ENCODE measurements at regions not wholly inside any gene's neighbourhood (a gene's known extent, or its start where the extent isn't known, plus 50 kb on each side); places are given as distances from the start of the nearest gene placed in this dataset.

DNA sequence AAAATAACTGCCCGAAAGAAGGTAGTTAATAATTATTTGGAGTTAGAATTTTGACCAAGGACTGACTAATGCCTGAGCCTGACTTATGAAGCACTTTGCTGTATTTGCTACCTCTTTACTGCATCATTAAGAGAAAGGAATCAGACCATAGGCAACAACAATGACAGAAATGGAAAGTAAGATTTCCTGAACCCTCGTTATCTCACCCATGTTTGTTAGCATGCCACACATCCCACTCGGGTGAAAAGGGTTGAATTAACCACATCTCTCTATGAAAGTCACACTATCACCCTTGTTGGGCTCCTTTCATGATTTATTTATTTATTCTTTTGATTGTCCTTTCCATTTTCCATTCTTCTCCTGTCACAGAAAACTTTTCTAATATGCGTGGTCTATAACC, 59.6 kb downstream of the OLIG3 start:
- ATAC-seq (no peak), DNase-seq (no peak)
- intact Hi-C loops (cut with DNase I, micrococcal nuclease) = no loop called here

DNA sequence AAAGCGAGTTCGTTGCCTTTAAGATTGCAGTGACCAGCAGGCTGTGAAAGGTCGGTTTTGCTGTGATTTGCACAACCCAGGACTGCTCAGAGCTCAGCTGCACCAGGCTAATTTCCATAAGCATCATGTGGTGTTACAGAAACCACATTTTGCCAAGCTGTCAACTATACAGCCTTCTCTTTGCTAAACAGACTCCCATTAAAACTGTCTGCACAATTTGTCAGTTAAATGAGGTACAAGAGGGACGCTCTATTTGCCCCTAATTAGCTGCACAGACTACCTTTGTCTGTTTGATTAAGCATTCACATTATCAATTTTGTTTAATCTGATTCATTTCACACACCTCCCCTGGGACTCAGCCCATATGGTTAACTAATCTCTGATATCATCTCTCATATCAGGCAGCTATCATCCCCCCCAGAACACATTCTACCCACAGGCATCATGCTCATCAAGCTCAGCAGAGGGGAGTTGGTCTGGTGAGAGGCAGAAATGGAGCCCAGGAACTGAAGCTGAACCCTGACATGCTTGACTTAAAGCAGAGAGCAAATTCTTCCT, 62.1 kb downstream of the OLIG3 start:
- ATAC-seq (no peak), DNase-seq (no peak)
- intact Hi-C loops (cut with DNase I, micrococcal nuclease) = no loop called here

DNA sequence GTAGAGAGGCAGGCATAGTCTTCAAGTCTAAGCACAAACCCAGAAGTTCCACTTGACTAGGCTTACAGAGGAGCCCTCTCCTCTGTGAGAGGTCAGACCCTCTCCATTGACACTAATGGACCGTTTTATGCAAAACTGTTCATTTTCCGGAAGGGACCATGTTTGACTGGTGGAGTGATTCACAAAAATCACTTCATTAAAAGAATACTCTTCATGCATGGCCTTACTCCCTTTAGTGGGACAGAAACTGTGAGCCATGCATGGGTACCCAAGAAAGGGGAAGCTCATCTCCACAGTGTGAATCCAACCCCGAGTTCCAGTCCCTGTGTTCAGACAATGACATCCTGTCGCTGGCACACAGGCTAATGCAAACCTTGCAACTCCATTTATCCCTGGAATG, 63.2 kb downstream of the OLIG3 start:
- DNase-seq = no peak
- no peak for ATAC-seq
- intact Hi-C loops (cut with DNase I, micrococcal nuclease) = no loop called here

DNA sequence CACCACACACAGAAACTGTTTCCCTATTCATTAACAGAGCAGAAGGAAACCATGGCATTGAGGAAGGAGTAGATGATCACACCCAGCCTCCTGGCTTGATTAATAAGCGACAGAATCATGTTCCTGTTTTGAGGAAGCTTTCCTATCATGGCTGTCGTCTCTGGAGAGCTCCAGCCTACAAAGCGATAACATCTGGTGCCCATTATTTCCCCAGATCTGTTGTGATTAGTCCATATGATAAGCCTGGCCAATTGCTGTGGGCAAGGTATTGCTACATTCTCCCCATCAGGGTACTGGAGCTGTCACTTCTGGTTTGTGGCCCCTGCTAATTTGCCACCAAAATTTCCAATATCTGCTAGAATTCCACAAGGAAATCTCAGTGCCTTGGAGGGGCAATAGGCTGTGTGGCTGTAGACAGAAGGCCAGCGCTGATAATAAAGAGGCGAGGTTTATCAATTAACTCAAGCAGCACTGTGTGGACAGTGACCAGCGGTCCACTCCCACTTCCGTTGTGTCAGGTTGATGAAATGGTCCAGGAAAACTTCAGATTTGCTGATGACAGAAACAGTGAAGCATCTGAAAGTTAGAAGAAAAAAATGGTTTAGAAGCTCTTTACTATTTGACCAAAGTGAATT, 66.4 kb downstream of the OLIG3 start:
- ATAC-seq = no peak
- intact Hi-C loops (cut with DNase I, micrococcal nuclease) = no loop called here
- no peak for DNase-seq

DNA sequence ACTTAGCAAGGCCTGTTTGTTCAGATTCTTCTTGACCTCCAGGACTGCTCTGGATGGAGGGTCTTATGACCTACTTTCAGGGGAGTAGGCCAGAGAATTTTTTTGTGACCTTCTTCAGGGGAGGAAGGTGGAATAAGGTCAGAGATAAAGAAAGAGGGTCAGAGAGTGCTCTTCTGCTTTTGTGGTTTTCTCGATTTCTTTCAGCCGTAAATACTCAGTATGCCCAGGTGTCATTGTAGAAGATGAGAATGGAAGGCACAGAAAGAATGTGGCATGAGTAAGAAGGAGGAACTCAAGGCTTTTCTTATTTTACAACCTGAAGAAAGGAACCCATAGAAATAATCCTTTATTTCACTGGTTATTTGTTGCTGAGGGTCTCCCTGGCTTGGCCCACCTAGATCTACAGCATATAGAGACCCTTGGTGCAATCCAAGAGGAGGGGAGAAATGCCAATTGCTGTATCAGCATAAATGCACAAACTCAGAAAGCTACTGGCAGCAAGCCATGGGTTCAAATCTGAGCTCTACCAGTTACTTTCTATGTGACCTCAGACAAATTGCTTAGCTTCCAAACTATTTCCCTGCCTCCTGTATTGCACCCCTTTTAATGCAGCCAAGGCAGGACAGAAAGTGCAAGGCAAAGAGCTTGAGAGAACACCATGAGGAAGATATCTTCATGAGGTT, 68.0 kb downstream of the OLIG3 start:
- DNase-seq = no peak
- ATAC-seq = no peak
- intact Hi-C loops (cut with DNase I, micrococcal nuclease) = no loop called here

DNA sequence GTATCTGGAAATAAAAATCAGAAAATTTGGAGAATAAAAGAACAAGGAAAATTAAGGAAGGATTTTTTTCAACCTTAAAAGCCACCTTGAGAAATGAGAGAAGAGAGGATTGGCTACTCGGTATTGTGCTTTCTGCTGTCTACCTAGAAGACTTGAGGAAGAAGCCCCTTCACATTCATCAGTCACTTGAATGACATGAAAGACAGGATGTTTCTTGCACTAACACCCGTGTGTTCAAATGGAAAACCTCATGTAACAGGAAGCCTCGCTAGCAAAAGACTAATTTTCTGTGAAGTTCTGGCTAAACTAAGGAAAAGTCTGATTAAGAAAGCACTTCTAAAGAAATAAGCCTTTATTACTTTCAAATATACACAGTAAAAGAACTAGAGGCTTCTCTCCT, 69.9 kb downstream of the OLIG3 start:
- intact Hi-C loops (cut with DNase I, micrococcal nuclease) = no loop called here
- no peak for DNase-seq
- ATAC-seq = no peak

DNA sequence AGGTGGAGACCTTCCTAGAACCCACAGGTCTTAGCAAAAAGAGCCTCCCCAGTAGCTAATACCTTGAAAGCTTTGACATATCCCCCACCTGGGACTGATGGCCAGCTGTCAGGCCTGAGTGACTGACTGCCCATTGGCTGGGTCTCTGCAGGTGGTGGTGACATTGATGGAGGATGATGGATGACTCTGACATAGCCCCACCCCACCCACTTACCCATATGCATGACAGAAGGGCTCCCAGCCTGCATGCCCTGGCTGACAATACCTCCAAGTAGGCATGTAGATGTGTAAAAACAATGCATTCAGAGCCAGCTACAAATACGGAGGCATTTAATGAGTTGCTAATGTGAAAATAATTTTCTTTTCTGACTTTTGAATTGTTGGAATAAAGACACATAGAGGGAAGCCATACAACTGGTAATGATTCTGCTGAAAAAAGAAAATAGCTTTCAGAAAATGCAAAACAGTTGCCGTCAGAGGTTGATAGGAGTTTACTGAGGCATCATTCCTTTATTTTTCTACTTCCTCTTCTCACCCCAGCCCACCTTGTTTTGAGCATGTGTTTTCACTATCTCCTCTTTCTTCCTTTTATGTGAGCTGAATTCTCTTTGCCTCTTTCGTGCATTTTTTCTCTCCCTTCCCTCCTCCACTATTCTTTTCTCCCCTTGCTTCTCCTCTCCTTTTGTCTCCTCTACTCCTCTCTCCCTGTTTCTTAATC, 70.6 kb downstream of the OLIG3 start:
- no peak for DNase-seq
- intact Hi-C loops (cut with DNase I, micrococcal nuclease) = no loop called here
- no peak for ATAC-seq

DNA sequence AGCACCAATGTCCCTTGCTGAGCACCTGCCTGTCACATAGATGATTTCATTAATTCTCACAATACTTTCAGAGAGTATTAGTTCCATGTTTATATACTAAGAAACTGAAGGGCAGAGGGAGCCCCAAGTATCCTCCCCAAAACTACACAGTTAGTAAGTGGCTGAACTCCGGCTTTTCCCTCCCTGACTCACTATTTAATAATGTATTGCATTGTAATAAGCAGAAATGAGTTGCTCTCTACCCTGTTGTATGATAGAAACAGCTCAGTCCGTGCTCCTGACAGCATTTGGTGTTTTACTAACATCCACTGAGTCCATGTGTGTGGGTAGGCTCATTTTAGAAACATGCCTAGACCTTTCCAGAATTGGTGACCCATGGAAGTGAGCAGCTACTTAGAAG, 76.8 kb downstream of the OLIG3 start:
- DNase-seq = no peak
- intact Hi-C loops (cut with DNase I, micrococcal nuclease) = no loop called here
- ATAC-seq = no peak

DNA sequence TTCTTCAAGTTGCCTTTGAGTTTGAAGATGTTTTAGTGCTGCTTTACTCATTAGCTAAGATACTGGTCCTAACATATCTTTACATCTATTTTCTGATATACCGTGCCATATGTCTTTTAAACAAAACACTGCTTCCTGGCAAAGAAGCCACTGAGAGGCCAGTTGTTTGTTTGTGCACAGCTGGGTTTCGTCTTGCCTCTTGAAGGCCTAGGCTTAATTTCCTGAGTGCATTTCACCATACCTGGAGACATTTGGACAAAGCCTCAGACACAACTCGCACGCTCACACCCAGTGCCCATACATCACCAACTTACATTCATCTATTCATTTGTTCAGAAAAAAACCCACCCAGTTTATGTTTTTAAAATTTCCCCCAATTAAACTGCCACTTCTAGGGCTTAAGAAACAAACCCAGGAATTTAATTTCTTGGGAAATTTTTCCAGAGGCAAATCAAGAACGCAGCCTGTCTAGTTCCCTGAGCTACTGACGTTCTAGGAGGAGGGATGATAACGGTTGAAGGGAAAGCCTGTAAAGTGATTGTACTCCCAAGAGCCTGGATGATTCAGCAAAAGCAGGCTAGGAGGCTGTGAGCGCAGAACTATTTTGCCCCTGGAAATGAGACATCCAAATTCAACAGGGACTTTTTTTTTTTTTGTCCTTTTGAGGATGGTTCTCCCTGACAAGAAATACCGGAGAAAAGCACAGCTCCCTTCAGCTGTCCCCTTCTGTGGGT, 77.7 kb downstream of the OLIG3 start:
- ATAC-seq (no peak), DNase-seq (no peak)
- intact Hi-C loops (cut with DNase I, micrococcal nuclease) = no loop called here

DNA sequence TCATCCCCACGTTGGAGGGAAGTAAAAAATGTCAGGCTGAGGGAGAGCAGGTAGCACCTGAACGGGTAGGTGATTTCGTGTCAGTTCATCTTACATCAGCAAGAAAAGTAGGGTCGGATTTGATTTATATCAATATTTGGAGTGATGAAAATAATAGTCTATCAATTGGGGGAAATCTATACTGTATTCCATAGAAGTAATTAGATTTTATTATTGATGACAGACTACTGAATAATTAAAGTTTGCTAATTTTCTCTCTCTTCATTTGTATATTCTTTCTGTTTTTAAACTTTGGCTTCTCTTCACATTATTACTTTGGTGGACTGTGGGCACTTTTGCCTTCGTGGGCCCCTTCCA, 78.4 kb downstream of the OLIG3 start:
- DNase-seq = no peak
- intact Hi-C loops (cut with DNase I, micrococcal nuclease) = no loop called here
- no peak for ATAC-seq

DNA sequence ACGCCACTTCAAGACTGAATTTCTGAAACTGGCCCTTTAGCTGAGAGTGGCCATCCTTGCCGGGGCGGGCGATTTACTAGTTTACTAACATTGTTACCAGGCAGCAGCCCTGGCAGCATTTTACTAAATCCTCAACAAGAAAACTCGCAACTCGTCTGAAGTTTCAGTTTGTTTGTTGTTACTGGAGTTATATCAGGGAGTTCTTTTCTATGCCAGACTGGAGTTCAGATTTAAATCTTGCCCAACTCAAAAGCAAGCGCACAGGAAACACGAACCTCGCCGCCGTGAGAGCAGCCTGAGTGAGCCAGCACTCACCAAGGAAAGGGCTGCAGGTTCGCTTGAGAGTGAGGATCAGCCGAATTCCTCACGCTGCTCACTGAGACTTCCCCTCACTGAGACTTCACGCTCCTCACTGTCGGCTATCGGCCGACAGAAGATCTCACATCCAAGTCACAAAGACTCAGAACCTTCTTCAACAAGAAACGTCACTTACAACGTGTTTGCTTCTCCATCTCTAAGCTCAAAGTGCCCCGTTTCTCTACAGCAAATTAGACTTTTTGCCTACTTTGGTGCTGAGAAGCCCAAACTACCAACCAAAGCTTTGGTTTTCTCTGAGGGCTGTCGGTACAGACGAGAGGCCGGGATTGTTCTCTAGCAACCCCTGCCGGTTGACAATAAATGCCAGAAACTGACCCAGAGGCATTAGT, 78.9 kb downstream of the OLIG3 start:
- peak; percentile 92 for ATAC-seq
- DNase-seq = peak; percentile 34 to 56
- intact Hi-C loops (cut with DNase I, micrococcal nuclease) = no loop called here

DNA sequence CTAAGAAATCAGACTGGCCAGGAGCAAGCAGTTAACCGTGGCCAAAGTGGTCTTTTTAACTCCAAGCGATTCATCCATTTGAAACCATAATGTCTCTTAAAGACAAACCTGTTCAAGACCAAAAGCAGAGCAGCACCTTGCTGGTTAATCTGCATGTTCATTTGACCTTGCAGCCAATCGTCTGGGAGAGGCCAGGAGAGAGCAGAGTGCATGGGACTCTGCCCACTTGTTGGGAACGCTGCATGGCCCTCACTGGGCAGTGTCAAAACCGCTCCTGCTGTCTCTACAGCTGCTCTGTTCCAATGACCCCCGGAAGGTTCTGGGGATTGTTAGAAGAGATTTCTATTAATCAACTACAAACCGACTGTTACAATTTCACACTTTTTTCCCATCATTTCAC, 79.6 kb downstream of the OLIG3 start:
- DNase-seq = no peak
- intact Hi-C loops (cut with DNase I, micrococcal nuclease) = no loop called here

DNA sequence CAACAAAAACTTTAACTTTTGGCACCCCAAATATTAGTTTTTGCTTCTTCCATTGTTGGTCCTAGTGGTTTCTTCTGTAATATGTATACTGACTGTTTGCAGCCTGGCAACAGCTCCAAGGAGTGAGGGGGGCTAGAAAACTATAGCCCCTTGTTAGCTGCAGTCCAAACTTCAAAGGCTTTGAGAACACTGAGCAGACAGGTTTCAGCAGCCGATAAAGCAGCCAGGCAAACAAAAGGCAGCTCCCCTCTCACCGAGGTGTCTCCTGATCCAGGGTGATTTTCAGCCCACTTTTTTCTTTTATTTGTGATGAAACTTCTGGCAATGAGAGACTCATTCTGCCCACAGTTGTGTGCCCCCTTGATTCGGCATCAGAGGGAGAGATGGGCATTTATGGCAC, 80.7 kb downstream of the OLIG3 start:
- no peak for ATAC-seq
- intact Hi-C loops (cut with DNase I, micrococcal nuclease) = no loop called here
- DNase-seq = no peak

More for the DNA sequence above, 79.6 kb downstream of the OLIG3 start:
- peak; percentile 52 for ATAC-seq

DNA sequence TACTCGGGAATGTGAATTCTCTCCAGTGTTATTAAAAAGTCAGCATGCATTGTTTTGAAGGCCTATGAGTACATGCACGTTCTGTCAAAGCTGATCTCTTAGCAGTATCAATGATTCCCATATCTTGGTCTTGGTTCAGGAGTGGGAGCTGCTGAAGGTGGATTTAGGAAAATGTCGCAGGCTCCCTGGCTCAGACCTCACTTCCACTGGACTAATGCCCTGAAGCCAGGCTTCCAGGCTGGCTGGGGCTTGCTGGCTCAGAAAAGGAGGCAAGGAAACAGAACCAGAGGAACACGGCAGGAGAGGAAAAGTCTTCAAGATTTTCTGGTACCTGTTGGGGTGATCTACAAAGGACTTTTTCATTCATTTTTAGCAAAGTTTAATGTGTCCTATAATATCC, 81.6 kb downstream of the OLIG3 start:
- no peak for DNase-seq

DNA sequence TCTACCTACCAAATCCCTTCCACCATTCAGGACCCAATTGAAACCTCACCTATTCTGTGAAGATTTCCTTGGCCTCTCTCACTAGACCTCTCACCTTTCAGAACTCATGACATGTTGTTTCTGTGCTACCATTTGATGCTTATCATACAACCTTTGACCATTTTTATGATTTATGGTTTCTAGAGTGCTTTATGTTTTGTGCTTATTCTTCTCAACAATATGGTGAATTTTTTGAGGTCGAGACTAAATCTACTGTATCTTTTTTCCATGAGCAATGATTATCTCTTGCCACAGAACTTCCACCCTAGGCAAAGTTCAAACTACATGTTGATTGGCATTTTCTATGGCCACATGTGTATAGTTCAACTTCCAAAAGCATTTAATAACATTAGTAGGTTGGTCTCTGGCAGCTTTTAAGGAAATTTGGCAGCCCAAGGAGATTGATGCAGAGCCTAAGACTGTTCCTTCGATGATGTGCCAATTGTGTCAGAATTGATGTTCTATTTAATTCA, 84.9 kb downstream of the OLIG3 start:
- ATAC-seq (no peak), DNase-seq (no peak)
- intact Hi-C loops (cut with DNase I, micrococcal nuclease) = no loop called here

More for the DNA sequence above, 81.6 kb downstream of the OLIG3 start:
- intact Hi-C loops (cut with DNase I, micrococcal nuclease) = no loop called here
- no peak for ATAC-seq

DNA sequence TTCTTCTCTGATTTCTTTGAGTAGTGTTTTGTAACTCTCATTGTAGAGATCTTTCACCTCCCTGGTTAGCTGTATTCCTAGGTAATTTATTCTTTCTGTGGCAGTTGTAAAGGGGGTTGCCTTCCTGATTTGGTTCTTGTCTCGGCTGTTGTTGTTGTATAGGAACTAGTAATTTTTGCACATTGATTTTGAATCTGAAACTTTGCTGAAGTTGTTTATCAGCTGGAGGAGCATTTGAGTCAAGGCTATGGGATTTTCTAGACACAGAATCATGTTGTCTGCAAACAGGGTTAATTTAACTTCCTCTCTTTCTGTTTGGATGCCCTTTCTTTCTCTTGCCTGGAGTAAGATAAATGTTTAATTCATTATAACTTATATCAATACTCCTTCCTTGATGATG, 86.4 kb downstream of the OLIG3 start:
- intact Hi-C loops (cut with DNase I, micrococcal nuclease) = no loop called here
- ATAC-seq (no peak), DNase-seq (no peak)

DNA sequence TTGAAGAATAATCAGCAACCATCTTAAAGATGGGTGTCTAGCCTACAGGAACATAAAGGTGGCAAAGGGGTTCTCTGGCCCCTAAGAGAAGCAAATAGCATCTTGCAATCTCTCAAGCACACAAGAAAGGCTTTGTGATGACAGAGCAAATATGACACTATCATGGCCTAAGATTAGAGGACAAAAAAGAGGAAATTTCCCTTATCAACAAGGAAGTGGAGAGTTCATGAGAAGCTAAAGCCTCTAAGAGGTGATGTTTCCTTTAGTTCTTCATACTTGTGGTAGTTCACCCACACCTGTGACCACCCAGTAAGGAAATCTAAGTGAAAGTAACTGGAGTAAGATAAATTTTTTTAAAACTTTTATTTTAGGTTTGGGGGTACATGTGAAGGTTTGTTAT, 88.4 kb downstream of the OLIG3 start:
- DNase-seq (no peak), ATAC-seq (no peak)
- intact Hi-C loops (cut with DNase I, micrococcal nuclease) = no loop called here

DNA sequence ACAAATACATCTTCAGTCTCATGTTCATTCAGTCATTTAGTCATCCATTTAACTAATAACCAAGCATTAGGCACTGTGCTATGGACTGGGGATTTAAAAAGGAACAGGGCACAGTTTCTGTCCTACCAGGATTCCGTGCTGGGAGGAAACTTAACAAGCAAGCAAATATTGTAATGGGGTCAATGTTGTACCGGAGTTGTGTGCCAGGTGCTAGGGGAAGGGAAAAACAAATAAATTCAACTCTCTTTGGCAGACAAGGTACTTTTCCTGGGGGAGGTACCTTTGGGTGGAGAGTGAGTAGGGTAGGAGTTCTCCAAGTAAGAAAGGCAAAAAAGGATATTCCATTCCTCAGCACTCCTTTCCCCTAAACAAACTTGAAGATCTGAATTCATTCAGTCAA, 90.3 kb downstream of the OLIG3 start:
- intact Hi-C loops (cut with DNase I, micrococcal nuclease) = no loop called here
- ATAC-seq = no peak
- DNase-seq = no peak

DNA sequence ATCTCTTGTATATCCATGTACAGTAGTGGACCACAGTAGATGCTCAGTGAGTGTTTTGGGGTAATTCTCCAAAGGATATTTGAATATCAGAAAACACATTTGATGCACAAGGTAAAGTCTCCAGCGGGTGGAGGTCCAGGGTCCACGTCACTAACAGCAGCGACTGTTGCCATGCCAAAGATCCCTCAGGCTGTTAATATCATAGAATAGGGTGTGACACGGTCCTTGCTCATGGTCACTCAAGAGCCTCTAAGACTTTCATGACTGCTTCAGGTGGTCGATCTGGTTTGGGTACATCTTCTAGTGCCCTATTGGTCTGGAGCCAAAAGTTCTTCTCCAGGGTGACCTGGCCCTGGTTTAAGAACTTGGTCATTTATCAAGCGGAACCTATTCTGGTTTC, 90.8 kb downstream of the OLIG3 start:
- ATAC-seq (no peak), DNase-seq (no peak)
- intact Hi-C loops (cut with DNase I, micrococcal nuclease) = no loop called here
